T-cell (primary cell): ENCODE measurements at regions not wholly inside any gene's neighbourhood (a gene's known extent, or its start where the extent isn't known, plus 50 kb on each side); places are given as distances from the start of the nearest gene placed in this dataset.

Source experiments
- ATAC-seq, 4 experiments: fragments of 200-7000 bp in 3 of 4; fragments of 150-1000 bp in 1 of 4; cut with Tn5 transposase; replicated peaks in 1 of 4; 1 replicate in 3 of 4; 2 replicates in 1 of 4; pipeline ENCODE4 v1.10.0; 2021; ENCODE audit warnings: moderate library complexity in 3 of 4, mild to moderate bottlenecking in 2 of 4, moderate number of reproducible peaks in 1 of 4
- CTCF ChIA-PET, 2 donors: fragments of 300-600 bp; sonication (Branson Sonifier 250); formaldehyde crosslinking; loops; one replicate each; lab custom pipeline; 2022; ENCODE audit warnings: antibody characterized with exemption in 2 of 2; lab: Charles Lee
- POLR2A ChIA-PET, 2 donors: fragments of 300-600 bp; sonication (Branson Sonifier 250); formaldehyde crosslinking; loops; one replicate each; lab custom pipeline; 2022; ENCODE audit warnings: antibody characterized with exemption in 2 of 2; lab: Charles Lee
- DNase-seq, 35 experiments: peaks; one replicate each; pipeline versions ENCODE4 v3.0.0 to v3.0.0-alpha.2; 2013 to 2023
- H3K27ac ChIP-seq: one replicate; pipeline ENCODE4 v1.5.1; 2013; ENCODE audit warnings: low read length
- H3K27me3 ChIP-seq, 2 experiments: replicated peaks in 1 of 2; 1 replicate in 1 of 2; 2 replicates in 1 of 2; pipeline versions ENCODE4 v1.6.1 to v1.7.0; 2013; ENCODE audit warnings: low read length in 1 of 2, mixed read lengths in 1 of 2; ENCODE audit not compliant: control insufficient read depth in 2 of 2, insufficient read depth in 2 of 2; ENCODE audit errors: extremely low read depth in 1 of 2
- H3K36me3 ChIP-seq, 2 donors: 1 replicate in 1 of 2; 2 replicates in 1 of 2; pipeline versions ENCODE4 v1.6.1 to v1.7.0; 2013; ENCODE audit warnings: low read length in 1 of 2; ENCODE audit not compliant: control insufficient read depth in 2 of 2, insufficient read depth in 1 of 2; ENCODE audit errors: extremely low read depth in 1 of 2
- H3K4me1 ChIP-seq, 2 experiments: 1 replicate in 1 of 2; 2 replicates in 1 of 2; pipeline versions ENCODE4 v1.6.1 to v1.7.0; 2013; ENCODE audit warnings: low read length in 2 of 2, mixed read lengths in 1 of 2; ENCODE audit not compliant: insufficient read depth in 2 of 2, control insufficient read depth in 1 of 2; ENCODE audit errors: extremely low read depth in 1 of 2
- H3K4me3 ChIP-seq, 2 donors: 1 replicate in 1 of 2; 2 replicates in 1 of 2; pipeline versions ENCODE4 v1.5.1 to v1.7.0; 2013; ENCODE audit warnings: mild to moderate bottlenecking in 2 of 2, low read length in 1 of 2, moderate library complexity in 1 of 2; ENCODE audit not compliant: control insufficient read depth in 1 of 2; ENCODE audit errors: extremely low read depth in 1 of 2
- H3K9me3 ChIP-seq: 2 replicates; pipeline ENCODE4 v1.7.0; 2013
- H3K27ac Mint-ChIP-seq, 2 donors: one replicate each; pipeline ENCODE4 v1.8.0; 2020 to 2021; ENCODE audit warnings: mild to moderate bottlenecking in 2 of 2, mixed read lengths in 2 of 2
- H3K27me3 Mint-ChIP-seq, 2 donors: one replicate each; pipeline ENCODE4 v1.8.0; 2021 to 2022; ENCODE audit warnings: mixed read lengths in 2 of 2
- H3K36me3 Mint-ChIP-seq: one replicate; pipeline ENCODE4 v1.8.0; 2021; ENCODE audit warnings: mixed read lengths
- H3K4me1 Mint-ChIP-seq, 3 donors: one replicate each; pipeline ENCODE4 v1.8.0; 2020 to 2022; ENCODE audit warnings: mixed read lengths in 3 of 3, mild to moderate bottlenecking in 1 of 3
- H3K4me3 Mint-ChIP-seq, 3 donors: one replicate each; pipeline ENCODE4 v1.8.0; 2020 to 2022; ENCODE audit warnings: mild to moderate bottlenecking in 3 of 3, mixed read lengths in 3 of 3, moderate library complexity in 3 of 3
- H3K9me3 Mint-ChIP-seq, 3 donors: one replicate each; pipeline ENCODE4 v1.8.0; 2020 to 2022; ENCODE audit warnings: mixed read lengths in 3 of 3
- WGBS: methylation state at CpG from one replicate; pipeline ENCODE4 v1.1.5; 2013; ENCODE audit warnings: missing lambda C conversion rate; ENCODE audit not compliant: insufficient coverage; 5-methylcytosine and 5-hydroxymethylcytosine counted together

GRCh38 chr11:105229761-105230160 lies 90.2 kb upstream of the CARD18 start:
- no peak overlapping the region for H3K27ac ChIP-seq
- WGBS, result 80% methylated on average over 1 of the region's 2 CpGs
- no peaks in the 10 kb centered on the region for H3K36me3 Mint-ChIP-seq
- no peak overlapping the region for H3K27ac Mint-ChIP-seq
- H3K36me3 ChIP-seq, result no peaks in the 10 kb centered on the region
- no peaks in the 10 kb centered on the region for H3K9me3 Mint-ChIP-seq
- H3K27me3 ChIP-seq, result peaks cover 0 to 2% of the 10 kb centered on the region in 2 experiments
- no peak overlapping the region for H3K4me3 Mint-ChIP-seq
- peaks cover 0 to 12% of the 10 kb centered on the region in 2 donors for H3K27me3 Mint-ChIP-seq
- ATAC-seq (no peak), DNase-seq (no peak)
- ChIA-PET POLR2A (interaction anchor here in 1 of 2 donors (0.5 kb wide), 1 partner anchor 18 kb away, joined by 3 read pairs; no protein-coding TSS in a partner anchor), CTCF (no interaction called here)
- no peaks in the 10 kb centered on the region for H3K9me3 ChIP-seq
- no peak overlapping the region for H3K4me3 ChIP-seq
- no peaks in the 10 kb centered on the region for H3K4me1 ChIP-seq
- no peaks in the 10 kb centered on the region for H3K4me1 Mint-ChIP-seq

GRCh38 chr11:105229257-105229656 lies 89.7 kb upstream of the CARD18 start:
- no peaks in the 10 kb centered on the region for H3K36me3 ChIP-seq
- no peaks in the 10 kb centered on the region for H3K9me3 ChIP-seq
- H3K27ac ChIP-seq, result no peak overlapping the region
- WGBS, result no CpG with 5 or more reads among the region's 2 CpGs
- ATAC-seq, result no peak
- no peak overlapping the region for H3K4me3 Mint-ChIP-seq
- H3K36me3 Mint-ChIP-seq, result no peaks in the 10 kb centered on the region
- peaks cover 0 to 2% of the 10 kb centered on the region in 2 experiments for H3K27me3 ChIP-seq
- no peak for DNase-seq
- H3K27ac Mint-ChIP-seq, result no peak overlapping the region
- CTCF ChIA-PET, result no interaction called here
- H3K9me3 Mint-ChIP-seq, result no peaks in the 10 kb centered on the region
- H3K4me1 ChIP-seq, result no peaks in the 10 kb centered on the region
- peaks cover 0 to 12% of the 10 kb centered on the region in 2 donors for H3K27me3 Mint-ChIP-seq
- H3K4me1 Mint-ChIP-seq, result no peaks in the 10 kb centered on the region
- POLR2A ChIA-PET, result no interaction called here
- H3K4me3 ChIP-seq, result no peak overlapping the region

GRCh38 chr11:105227363-105227762 lies 87.8 kb upstream of the CARD18 start:
- CTCF ChIA-PET, result no interaction called here
- no peaks in the 10 kb centered on the region for H3K36me3 ChIP-seq
- Mint-ChIP-seq H3K27me3 (peaks cover 0 to 12% of the 10 kb centered on the region in 2 donors), H3K36me3 (no peaks in the 10 kb centered on the region), H3K4me1 (no peaks in the 10 kb centered on the region), H3K27ac (no peak overlapping the region), H3K9me3 (no peaks in the 10 kb centered on the region), H3K4me3 (no peak overlapping the region)
- no peak overlapping the region for H3K4me3 ChIP-seq
- DNase-seq, result no peak
- POLR2A ChIA-PET, result no interaction called here
- no peak for ATAC-seq
- no peaks in the 10 kb centered on the region for H3K9me3 ChIP-seq
- no peak overlapping the region for H3K27ac ChIP-seq
- peaks cover 0 to 2% of the 10 kb centered on the region in 2 experiments for H3K27me3 ChIP-seq
- no peaks in the 10 kb centered on the region for H3K4me1 ChIP-seq

- no peaks in the 10 kb centered on the region for H3K36me3 ChIP-seq
- peaks cover 0 to 2% of the 10 kb centered on the region in 2 experiments for H3K27me3 ChIP-seq
- H3K27ac ChIP-seq, result no peak overlapping the region
- ATAC-seq (no peak), DNase-seq (no peak)
- Mint-ChIP-seq H3K9me3 (no peaks in the 10 kb centered on the region), H3K36me3 (no peaks in the 10 kb centered on the region), H3K27ac (no peak overlapping the region), H3K27me3 (peaks cover 0 to 12% of the 10 kb centered on the region in 2 donors), H3K4me1 (no peaks in the 10 kb centered on the region), H3K4me3 (no peak overlapping the region)
- H3K4me3 ChIP-seq, result no peak overlapping the region
- H3K9me3 ChIP-seq, result no peaks in the 10 kb centered on the region
- WGBS, result 86% methylated on average over 2 of the region's 2 CpGs
- POLR2A ChIA-PET, result no interaction called here
- CTCF ChIA-PET, result no interaction called here
- H3K4me1 ChIP-seq, result no peaks in the 10 kb centered on the region
These were observed 87.2 kb upstream of the CARD18 start for GRCh38 chr11:105226766-105227165.

GRCh38 chr11:105226091-105226490 lies 86.5 kb upstream of the CARD18 start:
- H3K4me1 ChIP-seq, result no peaks in the 10 kb centered on the region
- H3K27me3 ChIP-seq, result peaks cover 0 to 2% of the 10 kb centered on the region in 2 experiments
- H3K27ac ChIP-seq, result no peak overlapping the region
- no peaks in the 10 kb centered on the region for H3K9me3 ChIP-seq
- H3K36me3 ChIP-seq, result no peaks in the 10 kb centered on the region
- Mint-ChIP-seq H3K27ac (no peak overlapping the region), H3K36me3 (no peaks in the 10 kb centered on the region), H3K27me3 (peaks cover 0 to 12% of the 10 kb centered on the region in 2 donors), H3K4me3 (no peak overlapping the region), H3K9me3 (no peaks in the 10 kb centered on the region), H3K4me1 (no peaks in the 10 kb centered on the region)
- DNase-seq (no peak), ATAC-seq (no peak)
- CTCF ChIA-PET, result no interaction called here
- POLR2A ChIA-PET, result no interaction called here
- no peak overlapping the region for H3K4me3 ChIP-seq

- no peak overlapping the region for H3K4me3 Mint-ChIP-seq
- H3K4me1 Mint-ChIP-seq, result no peaks in the 10 kb centered on the region
- Histone ChIP-seq H3K27ac (no peak overlapping the region), H3K4me3 (no peak overlapping the region), H3K36me3 (no peaks in the 10 kb centered on the region), H3K4me1 (no peaks in the 10 kb centered on the region), H3K27me3 (peaks cover 0 to 2% of the 10 kb centered on the region in 2 experiments), H3K9me3 (no peaks in the 10 kb centered on the region)
- H3K36me3 Mint-ChIP-seq, result no peaks in the 10 kb centered on the region
- POLR2A ChIA-PET, result interaction anchor here in 1 of 2 donors (0.7 kb wide), 1 partner anchor 21 kb away, joined by 3 read pairs; no protein-coding TSS in a partner anchor
- ATAC-seq (no peak), DNase-seq (no peak)
- CTCF ChIA-PET, result no interaction called here
- 85% methylated on average over 1 of the region's 4 CpGs for WGBS
- no peak overlapping the region for H3K27ac Mint-ChIP-seq
- peaks cover 1 to 5% of the 10 kb centered on the region in 2 donors for H3K27me3 Mint-ChIP-seq
- no peaks in the 10 kb centered on the region for H3K9me3 Mint-ChIP-seq
These were observed 85.1 kb upstream of the CARD18 start for GRCh38 chr11:105224482-105225253.
